HG03159 (cell line): ENCODE measurements at regions not wholly inside any gene's neighbourhood (a gene's known extent, or its start where the extent isn't known, plus 50 kb on each side); places are given as distances from the start of the nearest gene placed in this dataset.

Source experiments
- ATAC-seq: cut with Tn5 transposase; IDR thresholded peaks from one replicate; pipeline ENCODE4 v1.9.1; 2021; ENCODE audit warnings: mild to moderate bottlenecking, moderate library complexity; ENCODE audit not compliant: unreplicated experiment

DNA sequence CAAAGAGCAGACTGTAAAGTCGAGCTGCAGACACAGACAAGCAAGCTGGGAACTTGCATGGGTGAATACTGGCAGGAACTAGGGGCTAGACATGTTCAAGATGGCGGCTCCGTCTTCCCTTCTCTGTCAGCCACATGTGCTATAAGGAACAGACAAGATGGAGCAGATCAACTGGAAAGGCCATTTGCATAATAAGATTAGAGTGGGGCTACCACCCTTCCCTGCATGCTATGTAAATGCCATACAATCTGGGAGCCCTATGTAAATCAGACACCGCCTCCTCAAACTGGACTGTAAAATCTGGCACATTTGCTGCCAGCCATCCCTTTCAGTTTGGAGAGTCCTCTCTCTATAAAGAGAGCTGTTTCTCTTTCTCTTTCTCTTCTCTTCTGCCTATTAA lies 640.1 kb upstream of the CDH8 start:
- ATAC-seq: no peak

DNA sequence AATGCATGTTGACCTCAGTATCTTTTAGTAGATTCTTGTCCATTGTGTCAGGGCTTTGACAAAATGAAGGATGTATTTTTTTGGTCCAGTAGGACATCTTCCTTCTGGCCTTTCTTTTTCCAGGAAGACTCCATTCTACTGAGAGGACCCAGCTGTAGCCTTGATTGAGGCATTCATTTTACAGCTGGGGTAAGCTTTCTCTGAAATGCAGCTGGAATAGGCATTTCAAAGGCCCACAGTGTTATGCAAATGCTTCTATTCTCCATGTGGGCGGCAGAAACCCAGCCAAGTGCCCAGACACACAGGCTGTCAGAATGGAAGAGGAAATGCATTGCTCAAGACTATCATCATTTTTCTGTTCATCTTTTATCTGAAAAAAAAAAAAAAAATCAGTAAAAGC lies 629.0 kb upstream of the CDH8 start:
- no peak for ATAC-seq

DNA sequence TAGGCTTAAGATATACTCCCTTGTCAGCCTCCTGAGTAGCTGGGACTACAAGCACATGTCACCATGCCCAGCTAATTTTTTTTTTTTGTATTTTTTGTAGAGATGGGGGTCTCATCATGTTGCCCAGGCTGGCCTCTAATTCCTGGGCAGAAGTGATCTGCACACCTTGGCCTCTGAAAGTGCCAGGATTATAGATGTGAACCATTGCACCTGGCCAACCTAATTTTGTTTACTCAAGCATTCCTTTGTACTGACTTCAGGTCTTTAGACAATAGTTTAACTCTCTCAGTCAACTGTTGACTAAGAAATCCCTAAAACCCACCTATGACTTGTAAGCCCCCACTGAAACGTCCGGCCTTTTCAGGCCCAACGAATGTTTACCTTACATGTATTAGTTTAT lies 628.3 kb upstream of the CDH8 start:
- ATAC-seq: no peak

DNA sequence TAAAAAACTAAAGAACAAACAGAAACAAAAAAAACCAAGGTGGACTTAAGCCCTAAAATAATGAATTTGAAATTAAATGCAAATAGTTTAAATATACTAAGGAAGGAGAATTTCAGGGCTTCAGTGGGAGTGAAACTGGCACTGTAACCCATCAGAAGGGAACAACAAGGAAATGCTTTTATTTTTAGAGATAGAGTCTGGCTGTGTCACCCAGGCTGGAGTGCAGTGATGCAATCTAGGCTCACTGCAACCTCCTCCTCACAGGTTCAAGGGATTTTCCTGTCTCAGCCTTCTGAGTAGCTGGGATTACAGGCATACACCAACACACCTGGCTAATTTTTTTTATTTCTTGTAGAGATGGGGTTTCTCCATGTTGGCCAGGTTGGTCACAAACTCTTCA lies 625.2 kb upstream of the CDH8 start:
- ATAC-seq: no peak

DNA sequence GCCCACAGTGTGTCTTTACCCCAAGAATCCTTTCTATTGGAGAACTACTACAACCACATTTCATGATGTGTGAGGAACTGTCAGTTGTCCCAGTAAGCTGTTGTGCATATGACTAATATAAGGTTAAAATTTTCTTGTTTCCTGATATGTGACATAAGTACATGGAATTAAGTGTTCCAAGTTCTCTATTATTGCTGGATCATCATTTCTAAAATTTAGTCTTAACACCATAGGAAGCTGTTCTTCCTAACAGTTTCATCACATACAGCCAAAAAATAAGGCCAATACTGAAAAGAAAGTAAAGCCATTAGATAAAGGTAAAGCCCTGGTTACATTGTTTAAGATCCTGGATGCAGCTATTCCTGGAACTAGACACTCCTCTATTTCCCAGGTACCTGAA lies 620.9 kb upstream of the CDH8 start:
- ATAC-seq: no peak

DNA sequence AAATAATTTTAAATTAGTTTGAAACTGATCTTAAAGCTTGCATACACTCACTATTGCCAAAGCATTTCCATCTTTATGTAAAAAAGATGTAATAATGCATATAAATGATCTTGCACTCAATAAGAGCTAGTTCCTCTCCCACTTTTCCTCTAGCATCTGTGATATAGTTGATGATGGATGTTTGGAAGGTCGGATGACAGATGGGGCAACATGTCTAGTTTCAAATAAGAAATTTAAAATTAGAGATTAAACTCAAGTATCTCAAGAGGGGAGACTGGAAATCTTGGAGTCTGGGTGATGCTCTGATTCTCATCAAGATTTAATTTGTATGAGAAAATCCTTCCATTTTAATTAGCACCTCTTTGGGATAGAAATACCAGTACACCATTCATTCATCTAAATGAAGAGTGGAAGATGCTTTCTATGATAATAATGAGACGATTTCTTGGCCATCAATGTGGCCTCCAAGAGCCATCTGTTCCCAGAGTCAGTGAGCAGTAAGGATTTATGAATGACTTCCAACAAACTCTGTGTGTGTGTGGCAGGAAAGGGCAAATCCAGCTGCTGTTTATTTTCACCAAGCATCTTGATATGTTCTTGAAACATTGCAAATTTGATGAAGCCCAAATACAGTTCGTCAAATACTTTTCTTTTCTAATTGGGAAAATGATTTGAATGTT lies 616.3 kb upstream of the CDH8 start:
- ATAC-seq: no peak

DNA sequence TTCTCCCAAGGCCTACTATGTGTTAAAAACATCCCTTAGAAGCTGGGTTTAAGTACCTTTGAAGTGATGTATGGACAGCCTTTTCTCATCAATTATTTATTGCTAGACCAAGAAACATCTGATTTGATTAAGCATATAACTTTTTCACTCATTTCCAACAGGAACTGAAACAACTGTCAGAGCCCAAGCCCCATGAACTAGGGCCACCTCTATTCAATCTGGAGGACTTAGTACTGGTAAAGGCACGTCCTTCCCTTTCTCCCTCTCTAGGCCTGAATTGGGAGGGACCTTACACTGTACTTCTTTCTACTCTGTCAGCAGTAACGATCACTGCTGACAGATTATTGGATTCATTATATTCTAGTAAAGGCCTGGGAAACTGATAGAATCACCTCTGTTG lies 612.0 kb upstream of the CDH8 start:
- no peak for ATAC-seq

DNA sequence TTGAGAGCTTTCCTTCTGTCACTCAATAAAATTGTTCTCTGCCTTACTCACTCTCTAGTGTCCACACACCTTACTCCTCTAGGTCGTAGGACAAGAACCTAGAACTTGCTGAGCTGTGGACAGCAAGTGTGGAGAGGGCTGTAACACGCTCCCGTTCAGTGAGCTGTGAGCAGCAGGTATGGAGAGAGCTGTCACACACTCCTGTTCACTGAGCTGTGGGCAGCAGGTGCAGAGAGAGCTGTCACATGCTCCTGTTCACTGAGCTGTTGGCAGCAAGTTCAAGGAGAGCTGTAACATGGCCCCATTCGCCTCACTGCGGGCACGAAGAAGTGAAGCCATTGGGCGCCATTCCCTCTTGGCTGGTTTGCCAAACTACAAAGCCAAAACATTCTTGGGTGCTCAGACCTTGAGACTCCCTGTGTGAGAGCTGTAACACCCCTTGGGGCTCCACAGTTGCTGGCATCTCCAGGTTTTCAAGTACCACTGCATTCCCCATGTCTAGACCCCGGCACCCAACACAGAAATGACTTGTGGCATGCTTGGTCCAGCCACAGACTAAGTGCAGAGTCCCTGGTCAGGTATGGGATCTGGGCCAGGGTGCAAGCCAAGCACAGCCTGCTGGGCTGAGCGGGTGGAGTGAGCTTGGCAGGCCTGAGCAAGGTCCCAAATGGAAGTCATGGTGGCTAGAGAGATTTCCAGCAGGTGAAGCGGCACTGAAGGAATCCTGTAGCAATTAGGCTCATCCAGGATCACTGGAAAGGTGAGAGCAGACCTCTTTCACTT lies 608.0 kb upstream of the CDH8 start:
- no peak for ATAC-seq

DNA sequence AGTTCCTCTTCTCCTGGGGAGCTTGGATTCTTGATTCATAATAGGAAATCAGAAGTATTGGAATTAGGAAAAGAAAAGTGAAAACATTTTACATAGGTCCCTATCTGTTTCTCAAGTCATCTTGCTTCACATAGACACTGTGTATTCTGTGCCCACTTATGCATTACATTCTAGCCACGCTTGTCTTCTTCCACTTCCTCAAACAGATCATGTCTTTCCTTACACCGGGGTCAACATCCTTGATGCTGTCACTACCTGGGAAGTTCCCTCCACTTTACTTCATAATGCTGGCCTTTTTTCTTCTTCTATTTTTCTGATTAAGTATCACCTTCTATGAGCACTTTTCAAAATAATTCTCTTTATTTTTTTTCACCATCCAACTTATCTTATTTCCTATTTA lies 606.4 kb upstream of the CDH8 start:
- no peak for ATAC-seq

DNA sequence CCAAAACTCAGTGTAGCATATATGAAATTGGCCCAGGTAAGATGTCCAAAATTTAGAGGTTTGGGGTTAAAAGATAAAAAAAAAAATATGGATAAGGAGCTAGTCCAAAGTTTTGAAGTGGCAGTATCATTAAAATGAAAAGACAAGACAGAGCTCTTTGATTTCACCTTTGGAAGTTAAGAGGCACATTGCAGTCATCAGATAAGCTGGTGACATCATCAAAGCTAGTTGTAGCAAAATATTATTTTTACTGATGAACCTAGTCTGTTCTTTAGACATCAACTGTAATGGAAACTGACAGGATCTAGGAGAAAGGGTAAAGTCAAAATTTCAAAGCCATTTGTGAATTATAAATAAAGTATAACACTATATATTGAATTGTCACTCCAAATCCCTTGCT lies 603.7 kb upstream of the CDH8 start:
- ATAC-seq: no peak

DNA sequence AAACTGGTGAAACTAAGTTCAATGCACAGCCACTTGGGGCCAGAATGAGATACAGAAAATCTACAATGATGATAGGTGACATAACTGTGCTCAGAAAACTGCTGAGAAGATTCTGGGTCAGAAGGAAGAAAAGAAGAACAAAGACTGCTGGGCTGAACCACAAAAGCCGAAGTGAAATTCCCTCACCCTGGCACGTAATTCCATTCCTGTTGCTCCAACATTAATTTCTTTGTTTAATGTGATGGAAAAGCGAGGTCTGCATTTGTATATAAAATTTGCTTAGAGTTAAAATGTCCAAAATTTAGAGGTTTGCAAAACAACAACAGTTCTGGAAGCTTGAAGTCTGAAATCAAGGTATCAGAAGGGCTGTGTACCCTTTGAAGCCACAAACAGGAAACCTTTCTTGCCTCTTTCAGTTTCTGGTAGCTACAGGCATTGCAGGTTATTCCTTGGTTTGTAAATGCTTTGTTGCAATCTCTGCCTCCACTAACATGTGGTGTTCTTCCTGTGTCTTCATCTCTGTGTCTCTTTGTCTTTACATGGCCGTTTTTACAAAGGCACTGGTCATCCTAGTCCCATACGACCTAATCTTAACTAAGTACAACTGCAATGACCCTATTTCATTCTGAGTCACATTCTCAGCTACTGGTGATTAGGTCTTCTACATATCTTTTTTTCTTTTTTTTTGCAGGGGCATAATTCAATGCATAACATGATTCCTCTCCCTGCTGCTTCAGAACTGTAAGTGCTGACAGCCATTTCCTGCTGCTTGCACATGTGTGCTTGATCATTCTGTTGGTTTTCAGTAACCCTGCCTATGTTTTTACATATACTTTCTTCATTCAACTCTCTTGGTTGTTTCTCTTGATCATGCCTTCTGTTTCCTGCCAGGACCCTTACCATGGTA lies 603.0 kb upstream of the CDH8 start:
- ATAC-seq: peak; percentile 72

DNA sequence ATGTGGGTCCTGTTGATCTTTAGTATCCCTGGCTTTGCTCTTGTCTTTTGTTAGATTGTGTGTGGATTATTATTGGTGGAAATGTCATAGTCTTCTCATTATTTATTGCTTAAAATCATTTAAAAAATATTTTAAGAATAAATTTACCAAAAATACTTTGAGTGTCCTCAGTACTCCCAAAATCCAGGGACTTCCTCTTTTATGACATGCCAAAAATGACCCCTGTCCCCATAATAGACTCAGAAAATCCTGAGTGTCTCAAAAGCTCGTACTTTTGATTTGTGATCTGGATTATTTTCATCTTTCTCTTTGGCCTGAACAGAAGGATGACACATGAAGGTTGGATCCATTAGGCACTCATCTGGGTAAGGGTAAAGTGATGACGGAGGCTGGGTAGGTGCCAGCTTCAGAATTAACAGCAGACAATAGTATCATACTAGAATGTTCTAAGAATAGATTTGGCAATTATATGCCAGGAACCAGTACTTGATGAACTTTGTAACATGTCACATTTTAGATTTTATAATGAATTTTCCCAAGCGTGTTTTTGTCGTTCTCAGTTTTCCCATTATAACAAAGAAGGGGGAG lies 602.2 kb upstream of the CDH8 start:
- ATAC-seq: no peak

DNA sequence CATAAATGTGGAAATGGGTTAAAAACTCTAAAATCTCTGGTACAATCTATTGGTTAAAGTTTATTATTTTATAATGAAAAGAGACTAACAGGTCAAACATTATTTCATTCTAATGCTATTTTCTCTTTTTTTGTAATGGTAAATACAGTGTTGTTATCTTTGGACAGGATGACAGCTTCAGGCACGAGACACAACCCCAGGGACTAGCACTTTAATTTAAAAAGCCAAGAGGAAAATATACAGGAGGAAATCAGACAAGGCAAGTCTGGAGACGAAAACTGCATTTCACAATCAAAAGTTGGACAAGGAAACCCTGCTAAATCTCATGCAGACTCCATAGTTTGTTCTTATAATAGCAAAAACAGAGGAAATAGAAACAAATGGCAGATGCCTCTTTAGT lies 589.1 kb upstream of the CDH8 start:
- ATAC-seq: no peak

DNA sequence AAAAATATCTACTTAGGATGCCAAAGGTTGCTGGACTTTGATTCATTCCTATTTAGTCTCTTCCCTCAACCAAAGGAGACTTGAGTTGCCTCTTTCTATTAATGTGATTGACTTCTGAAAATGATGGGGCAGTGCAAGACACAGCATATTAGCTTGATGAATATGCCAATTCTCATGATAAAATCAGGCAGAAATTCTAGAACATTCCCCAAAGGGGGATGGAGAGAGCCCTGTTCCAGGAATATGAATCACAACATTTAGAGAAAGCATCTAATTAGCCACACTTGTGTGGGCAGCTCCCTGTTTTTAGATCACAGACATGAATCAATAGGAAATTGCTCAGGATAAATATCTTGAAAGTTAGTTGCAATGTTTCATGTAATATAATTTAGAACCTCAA lies 584.0 kb upstream of the CDH8 start:
- no peak for ATAC-seq

DNA sequence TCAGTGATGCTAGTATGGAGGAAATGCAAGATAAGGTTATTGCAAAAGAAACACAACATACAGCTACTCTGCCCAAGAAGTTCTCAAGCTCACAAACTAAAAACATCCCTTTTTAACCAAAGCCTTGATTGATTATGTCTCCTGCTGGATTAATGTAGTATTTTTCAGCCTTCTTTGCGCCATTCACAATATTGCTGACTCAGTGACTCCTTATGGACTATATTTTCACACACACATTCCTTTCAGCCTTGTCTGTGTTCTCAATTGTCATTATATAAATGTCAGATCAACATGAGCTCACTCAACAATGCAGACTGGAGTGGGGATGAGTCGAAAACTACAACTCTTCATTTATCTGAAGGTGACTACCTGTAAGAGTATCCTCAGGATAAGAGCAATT lies 579.3 kb upstream of the CDH8 start:
- no peak for ATAC-seq

DNA sequence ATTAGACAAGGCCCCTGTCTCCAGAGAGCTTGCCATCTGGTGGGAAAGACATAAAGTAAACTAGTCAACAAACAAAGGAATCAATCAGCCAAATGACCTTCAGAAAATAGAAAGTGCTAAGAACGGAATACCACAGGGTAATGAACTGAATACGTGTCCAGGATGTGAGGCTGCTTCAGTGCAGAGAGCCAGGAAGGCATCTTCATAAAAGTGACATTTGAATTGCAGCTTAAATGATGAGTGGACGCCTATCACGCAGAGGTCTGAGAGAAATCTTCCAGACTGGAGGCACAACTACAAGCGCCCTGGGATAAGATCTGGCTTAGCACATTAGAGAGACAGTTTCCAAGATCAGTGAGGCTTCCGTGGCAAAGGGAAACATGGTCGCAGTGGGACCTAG lies 574.1 kb upstream of the CDH8 start:
- no peak for ATAC-seq

DNA sequence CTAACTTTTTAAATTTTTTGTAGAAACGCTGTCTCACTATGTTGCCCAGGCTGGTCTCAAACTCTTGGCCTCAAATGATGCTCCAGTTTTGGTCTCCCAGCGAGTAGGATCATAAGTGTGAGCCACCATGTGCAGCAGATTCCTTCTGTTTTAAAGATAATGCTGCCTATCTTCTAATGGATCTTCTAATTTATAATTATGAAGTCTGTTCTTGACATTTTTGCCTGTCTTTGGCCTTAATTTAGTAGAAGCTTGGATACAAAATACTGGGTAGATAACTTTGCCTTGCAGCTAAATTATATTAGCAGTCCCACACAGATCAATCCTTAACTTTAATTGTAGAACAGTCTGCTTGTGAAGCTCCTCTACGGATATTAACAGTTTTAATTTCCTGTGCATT lies 566.6 kb upstream of the CDH8 start:
- ATAC-seq: no peak

DNA sequence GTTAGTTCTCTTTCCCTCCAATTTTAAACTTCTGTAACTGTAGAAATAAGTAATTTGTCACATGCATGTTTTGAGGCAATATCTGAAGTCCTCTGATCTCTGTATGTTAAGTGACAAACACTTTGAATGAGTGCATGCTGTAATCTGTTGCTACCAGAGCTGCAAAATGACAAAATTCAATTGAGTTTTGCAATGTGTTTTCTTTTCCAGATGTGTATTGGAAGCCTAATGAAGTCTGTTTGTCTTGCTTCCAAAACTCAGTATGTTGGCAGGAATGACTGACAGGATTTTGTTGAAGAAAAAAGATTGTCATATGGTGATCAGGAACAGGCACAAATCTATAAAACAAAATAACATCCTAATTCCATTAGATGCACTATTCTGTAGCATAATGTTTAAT lies 561.6 kb upstream of the CDH8 start:
- ATAC-seq: no peak

DNA sequence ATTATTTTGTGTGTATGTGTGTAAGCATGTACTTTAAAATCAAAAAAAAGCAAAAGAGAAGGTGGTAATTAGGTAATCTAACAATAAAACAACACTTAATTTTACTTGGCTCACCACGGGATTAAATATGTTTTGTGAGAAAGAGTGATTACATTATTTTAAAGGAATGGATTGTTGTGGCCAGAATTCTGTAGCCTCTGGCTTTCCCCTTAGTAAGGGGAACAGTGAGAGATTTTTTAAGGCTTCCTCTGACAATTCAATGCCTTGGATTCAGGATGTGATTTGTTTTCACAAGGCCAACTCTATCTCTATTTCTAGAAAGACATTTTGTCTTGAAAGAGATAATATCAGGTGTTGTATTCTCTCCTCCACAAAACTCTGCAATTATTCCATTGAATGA lies 560.3 kb upstream of the CDH8 start:
- ATAC-seq: no peak

DNA sequence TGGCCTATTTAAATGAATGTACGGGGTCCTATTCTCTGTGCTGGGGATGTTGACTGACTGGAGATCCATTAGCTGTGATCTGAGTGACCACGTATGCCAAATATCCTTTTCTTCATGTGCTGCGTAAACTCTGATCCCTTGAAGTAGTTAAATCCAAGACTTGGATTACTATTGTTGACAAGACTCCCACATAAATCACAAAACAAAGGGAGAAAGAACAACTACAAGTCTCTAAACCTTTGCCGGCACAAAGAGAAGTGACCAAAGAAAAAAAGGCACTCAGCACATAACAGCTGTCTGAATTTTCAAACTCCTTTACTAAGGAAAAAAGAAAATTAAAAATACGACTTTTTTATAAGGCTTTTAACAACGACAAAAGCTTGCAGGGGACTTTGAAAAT lies 559.9 kb upstream of the CDH8 start:
- ATAC-seq: no peak

DNA sequence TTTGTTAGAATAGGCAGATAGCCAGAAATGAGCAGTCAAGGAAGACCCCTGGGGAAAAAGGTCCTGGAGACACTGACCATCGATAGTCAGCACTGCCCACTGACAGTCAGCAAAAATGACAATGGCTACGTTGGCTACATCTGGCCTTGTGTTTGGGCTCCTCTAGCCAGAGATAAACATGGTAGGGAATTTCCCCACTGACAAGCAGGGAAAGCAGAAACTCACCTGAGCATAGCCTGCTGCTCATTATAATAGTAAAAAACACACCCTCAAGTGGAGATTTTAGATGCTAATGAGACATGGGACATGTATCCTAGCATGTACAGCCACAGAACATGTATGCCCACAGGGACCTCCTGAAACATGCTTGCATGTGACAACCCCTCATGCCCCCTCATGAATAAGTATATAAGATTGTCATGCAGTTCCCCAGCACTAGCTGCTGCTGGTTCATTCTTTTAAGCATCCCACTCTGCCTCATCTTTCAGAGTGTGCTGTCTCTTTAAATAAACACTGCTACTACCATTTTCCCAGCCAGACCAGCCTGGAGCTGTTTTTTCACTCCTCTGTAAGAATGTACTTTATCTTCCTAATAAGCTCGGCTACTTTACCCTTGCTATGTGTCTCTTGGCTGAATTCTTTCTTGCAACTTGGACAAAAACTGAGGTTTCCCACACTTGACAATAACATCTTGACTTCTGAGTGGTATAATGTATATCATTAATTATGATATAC lies 550.1 kb upstream of the CDH8 start:
- no peak for ATAC-seq
